Natural killer cell (primary cell): ENCODE measurements at regions not wholly inside any gene's neighbourhood (a gene's known extent, or its start where the extent isn't known, plus 50 kb on each side); places are given as distances from the start of the nearest gene placed in this dataset.

Source experiments
- ATAC-seq, 3 donors: fragments of 150-1000 bp in 2 of 3; fragments of 200-7000 bp in 1 of 3; cut with Tn5 transposase; 1 replicate in 1 of 3; 2 replicates in 2 of 3; pipeline ENCODE4 v1.10.0; 2021; ENCODE audit warnings: mild to moderate bottlenecking in 2 of 3, moderate library complexity in 2 of 3
- DNase-seq, 2 donors: peaks; one replicate each; pipeline versions ENCODE4 v3.0.0 to v3.0.0-alpha.2; 2013 to 2021; ENCODE audit warnings: mixed read lengths in 1 of 2
- H3K27ac ChIP-seq: one replicate; pipeline ENCODE4 v1.5.1; 2013; ENCODE audit warnings: mild to moderate bottlenecking, low read length
- H3K27me3 ChIP-seq: one replicate; pipeline ENCODE4 v1.6.1; 2013; ENCODE audit warnings: low read length; ENCODE audit not compliant: control insufficient read depth, insufficient read depth
- H3K36me3 ChIP-seq: one replicate; pipeline ENCODE4 v1.6.1; 2013; ENCODE audit warnings: low read length; ENCODE audit not compliant: control insufficient read depth, insufficient read depth
- H3K4me1 ChIP-seq: one replicate; pipeline ENCODE4 v1.6.1; 2013; ENCODE audit warnings: low read length; ENCODE audit not compliant: control insufficient read depth, insufficient read depth
- H3K4me3 ChIP-seq: one replicate; pipeline ENCODE4 v1.5.1; 2013; ENCODE audit warnings: low read length
- H3K9me3 ChIP-seq: one replicate; pipeline ENCODE4 v1.6.1; 2013; ENCODE audit warnings: low read length; ENCODE audit not compliant: control insufficient read depth, insufficient read depth
- H3K27ac Mint-ChIP-seq, 2 donors: one replicate each; pipeline ENCODE4 v1.8.0; 2022; ENCODE audit warnings: mild to moderate bottlenecking in 2 of 2, mixed read lengths in 2 of 2, moderate library complexity in 1 of 2
- H3K27me3 Mint-ChIP-seq, 2 donors: one replicate each; pipeline ENCODE4 v1.8.0; 2022; ENCODE audit warnings: low read depth in 2 of 2, mixed read lengths in 2 of 2
- H3K36me3 Mint-ChIP-seq: one replicate; pipeline ENCODE4 v1.8.0; 2022; ENCODE audit warnings: mixed read lengths
- H3K4me1 Mint-ChIP-seq, 2 donors: one replicate each; pipeline ENCODE4 v1.8.0; 2022; ENCODE audit warnings: mixed read lengths in 2 of 2
- H3K4me3 Mint-ChIP-seq: one replicate; pipeline ENCODE4 v1.8.0; 2022; ENCODE audit warnings: mild to moderate bottlenecking, moderate library complexity, mixed read lengths
- H3K9me3 Mint-ChIP-seq, 2 donors: one replicate each; pipeline ENCODE4 v1.8.0; 2022; ENCODE audit warnings: mixed read lengths in 2 of 2
- CTCF ChIP-seq: fragments of 200-600 bp; IDR thresholded peaks from one replicate; pipeline ENCODE4 v1.8.0; 2022; ENCODE audit warnings: antibody characterized with exemption
- WGBS: methylation state at CpG from one replicate; pipeline ENCODE4 v1.1.7; 2013; ENCODE audit warnings: missing lambda C conversion rate; ENCODE audit not compliant: insufficient coverage; 5-methylcytosine and 5-hydroxymethylcytosine counted together
- intact Hi-C: fragments of 100-400 bp; cut with micrococcal nuclease; formaldehyde crosslinking; loops from one replicate; pipeline ENCODE4 v1.14.2; 2022

- no peak for TF ChIP-seq CTCF
- no peaks in the 10 kb centered on the region for H3K36me3 Mint-ChIP-seq
- ATAC-seq (no peak), DNase-seq (no peak)
- Histone ChIP-seq H3K4me3 (no peak overlapping the region), H3K27ac (no peak overlapping the region), H3K36me3 (no peaks in the 10 kb centered on the region), H3K4me1 (no peaks in the 10 kb centered on the region), H3K27me3 (no peaks in the 10 kb centered on the region), H3K9me3 (no peaks in the 10 kb centered on the region)
- no peak overlapping the region for H3K27ac Mint-ChIP-seq
- H3K27me3 Mint-ChIP-seq, result no peaks in the 10 kb centered on the region
- peaks cover under 1 to 1% of the 10 kb centered on the region in 2 donors for H3K4me1 Mint-ChIP-seq
- intact Hi-C loops, result no loop called here
- H3K9me3 Mint-ChIP-seq, result peaks cover 0 to 3% of the 10 kb centered on the region in 2 donors
- no peak overlapping the region for H3K4me3 Mint-ChIP-seq
- WGBS, result 88% methylated on average over 12 of the region's 12 CpGs
These were observed 172.5 kb downstream of the FOXA2 start for GRCh38 chr20:22411627-22412450.

- no peaks in the 10 kb centered on the region for H3K27me3 ChIP-seq
- no peak for ATAC-seq
- Mint-ChIP-seq H3K27ac (no peak overlapping the region), H3K9me3 (peaks cover 0 to 3% of the 10 kb centered on the region in 2 donors), H3K4me1 (peaks cover 6 to 7% of the 10 kb centered on the region in 2 donors), H3K27me3 (no peaks in the 10 kb centered on the region), H3K36me3 (no peaks in the 10 kb centered on the region), H3K4me3 (no peak overlapping the region)
- no peak overlapping the region for H3K27ac ChIP-seq
- H3K4me3 ChIP-seq, result no peak overlapping the region
- no peak for DNase-seq
- intact Hi-C loops, result no loop called here
- no peak for TF ChIP-seq CTCF
- no peaks in the 10 kb centered on the region for H3K4me1 ChIP-seq
- no peaks in the 10 kb centered on the region for H3K9me3 ChIP-seq
- 92% methylated on average over 1 of the region's 1 CpG for WGBS
- no peaks in the 10 kb centered on the region for H3K36me3 ChIP-seq
These were observed 173.1 kb downstream of the FOXA2 start for GRCh38 chr20:22411286-22411626.

- H3K4me1 Mint-ChIP-seq, result peaks cover 6 to 7% of the 10 kb centered on the region in 2 donors
- H3K4me3 Mint-ChIP-seq, result no peak overlapping the region
- no peak overlapping the region for H3K27ac Mint-ChIP-seq
- H3K27me3 Mint-ChIP-seq, result no peaks in the 10 kb centered on the region
- no peaks in the 10 kb centered on the region for H3K36me3 ChIP-seq
- no peak overlapping the region for H3K4me3 ChIP-seq
- peaks cover 0 to 3% of the 10 kb centered on the region in 2 donors for H3K9me3 Mint-ChIP-seq
- intact Hi-C loops, result no loop called here
- no peak for TF ChIP-seq CTCF
- H3K27me3 ChIP-seq, result no peaks in the 10 kb centered on the region
- no peaks in the 10 kb centered on the region for H3K4me1 ChIP-seq
- WGBS, result 40% methylated on average over 1 of the region's 4 CpGs
- H3K9me3 ChIP-seq, result no peaks in the 10 kb centered on the region
- ATAC-seq (no peak), DNase-seq (no peak)
- no peaks in the 10 kb centered on the region for H3K36me3 Mint-ChIP-seq
- H3K27ac ChIP-seq, result no peak overlapping the region
These were observed 173.7 kb downstream of the FOXA2 start for GRCh38 chr20:22410556-22411130.
